WTC11 (cell line): ENCODE measurements at regions not wholly inside any gene's neighbourhood (a gene's known extent, or its start where the extent isn't known, plus 50 kb on each side); places are given as distances from the start of the nearest gene placed in this dataset.

Experiments
- JUN ChIP-seq: sonication (generic); formaldehyde crosslinking; IDR thresholded peaks from 2 replicates; pipeline ENCODE4 v1.8.0; 2023; ENCODE audit warnings: mild to moderate bottlenecking, missing genetic modification reagents
- NFYB ChIP-seq: sonication (generic); formaldehyde crosslinking; conservative IDR thresholded peaks from 2 replicates; pipeline ENCODE4 v1.8.0; 2022; ENCODE audit warnings: low read depth, missing genetic modification reagents
- NR2C2 ChIP-seq: sonication (generic); formaldehyde crosslinking; IDR thresholded peaks from 2 replicates; pipeline ENCODE4 v1.8.0; 2022; ENCODE audit warnings: mild to moderate bottlenecking, missing genetic modification reagents
- ZNF121 ChIP-seq: sonication (generic); formaldehyde crosslinking; IDR thresholded peaks from 2 replicates; pipeline ENCODE4 v1.8.0; 2023; ENCODE audit warnings: missing genetic modification reagents
- ZNF416 ChIP-seq: fragments of 250-450 bp; sonication (Bioruptor Pico); IDR thresholded peaks from 2 replicates; pipeline ENCODE4 v1.9.0; 2021; ENCODE audit warnings: mild to moderate bottlenecking, inconsistent platforms
- TF ChIP-seq, protein P1 (sequence below): sonication (generic); formaldehyde crosslinking; IDR thresholded peaks from 2 replicates; pipeline ENCODE4 v1.8.0; 2022; ENCODE audit warnings: mild to moderate bottlenecking, missing genetic modification reagents
- TF ChIP-seq, protein P2 (sequence below): fragments of 200-600 bp; IDR thresholded peaks from 2 replicates; pipeline ENCODE4 v1.8.0; 2022; ENCODE audit warnings: antibody characterized with exemption
- TF ChIP-seq, protein P3 (sequence below): sonication (generic); formaldehyde crosslinking; IDR thresholded peaks from 2 replicates; pipeline ENCODE4 v1.8.1; 2023; ENCODE audit warnings: mild to moderate bottlenecking, missing genetic modification reagents, moderate library complexity

DNA sequence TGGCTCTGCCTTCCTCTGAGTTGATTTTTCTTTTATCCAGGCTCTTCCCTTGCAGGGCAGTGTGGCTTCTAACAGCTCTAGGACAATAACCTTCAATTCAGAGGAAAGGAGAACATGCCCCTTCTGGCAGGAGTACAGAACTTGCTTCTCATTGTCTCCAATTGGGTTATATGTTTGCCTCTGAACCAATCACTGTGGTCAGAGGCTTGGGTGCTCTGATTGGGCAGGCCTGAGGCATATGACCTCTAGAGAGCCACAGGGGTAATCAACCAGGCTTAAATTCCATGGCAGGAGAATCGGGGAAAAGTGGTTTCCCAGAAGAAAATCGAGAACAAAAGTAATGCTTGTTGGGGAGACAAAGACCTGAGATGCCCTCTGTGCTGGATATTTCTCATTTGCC is 240.0 kb downstream of the REEP3 start:
- TF ChIP-seq, protein P1, sequence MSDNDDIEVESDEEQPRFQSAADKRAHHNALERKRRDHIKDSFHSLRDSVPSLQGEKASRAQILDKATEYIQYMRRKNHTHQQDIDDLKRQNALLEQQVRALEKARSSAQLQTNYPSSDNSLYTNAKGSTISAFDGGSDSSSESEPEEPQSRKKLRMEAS (CRISPR knock-in tag), result no peak
- TF ChIP-seq, protein P2, sequence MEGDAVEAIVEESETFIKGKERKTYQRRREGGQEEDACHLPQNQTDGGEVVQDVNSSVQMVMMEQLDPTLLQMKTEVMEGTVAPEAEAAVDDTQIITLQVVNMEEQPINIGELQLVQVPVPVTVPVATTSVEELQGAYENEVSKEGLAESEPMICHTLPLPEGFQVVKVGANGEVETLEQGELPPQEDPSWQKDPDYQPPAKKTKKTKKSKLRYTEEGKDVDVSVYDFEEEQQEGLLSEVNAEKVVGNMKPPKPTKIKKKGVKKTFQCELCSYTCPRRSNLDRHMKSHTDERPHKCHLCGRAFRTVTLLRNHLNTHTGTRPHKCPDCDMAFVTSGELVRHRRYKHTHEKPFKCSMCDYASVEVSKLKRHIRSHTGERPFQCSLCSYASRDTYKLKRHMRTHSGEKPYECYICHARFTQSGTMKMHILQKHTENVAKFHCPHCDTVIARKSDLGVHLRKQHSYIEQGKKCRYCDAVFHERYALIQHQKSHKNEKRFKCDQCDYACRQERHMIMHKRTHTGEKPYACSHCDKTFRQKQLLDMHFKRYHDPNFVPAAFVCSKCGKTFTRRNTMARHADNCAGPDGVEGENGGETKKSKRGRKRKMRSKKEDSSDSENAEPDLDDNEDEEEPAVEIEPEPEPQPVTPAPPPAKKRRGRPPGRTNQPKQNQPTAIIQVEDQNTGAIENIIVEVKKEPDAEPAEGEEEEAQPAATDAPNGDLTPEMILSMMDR, result no peak
- TF ChIP-seq ZNF416 (CRISPR knock-in tag) (no peak), JUN (CRISPR knock-in tag) (no peak), NFYB (no peak), ZNF121 (CRISPR knock-in tag) (no peak), NR2C2 (no peak)
- TF ChIP-seq, protein P3, sequence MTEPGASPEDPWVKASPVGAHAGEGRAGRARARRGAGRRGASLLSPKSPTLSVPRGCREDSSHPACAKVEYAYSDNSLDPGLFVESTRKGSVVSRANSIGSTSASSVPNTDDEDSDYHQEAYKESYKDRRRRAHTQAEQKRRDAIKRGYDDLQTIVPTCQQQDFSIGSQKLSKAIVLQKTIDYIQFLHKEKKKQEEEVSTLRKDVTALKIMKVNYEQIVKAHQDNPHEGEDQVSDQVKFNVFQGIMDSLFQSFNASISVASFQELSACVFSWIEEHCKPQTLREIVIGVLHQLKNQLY (CRISPR knock-in tag), result no peak
